GM19438 (cell line): ENCODE measurements at regions not wholly inside any gene's neighbourhood (a gene's known extent, or its start where the extent isn't known, plus 50 kb on each side); places are given as distances from the start of the nearest gene placed in this dataset.
"Not testable (repeated sequence)": the region's sequence is repeated elsewhere in the genome, so short reads cannot be mapped to it uniquely, and the experiment has no call there.

Experiments used
- ATAC-seq: cut with Tn5 transposase; IDR thresholded peaks from one replicate; pipeline ENCODE4 v1.9.1; 2021; ENCODE audit warnings: low read depth; ENCODE audit not compliant: unreplicated experiment

DNA sequence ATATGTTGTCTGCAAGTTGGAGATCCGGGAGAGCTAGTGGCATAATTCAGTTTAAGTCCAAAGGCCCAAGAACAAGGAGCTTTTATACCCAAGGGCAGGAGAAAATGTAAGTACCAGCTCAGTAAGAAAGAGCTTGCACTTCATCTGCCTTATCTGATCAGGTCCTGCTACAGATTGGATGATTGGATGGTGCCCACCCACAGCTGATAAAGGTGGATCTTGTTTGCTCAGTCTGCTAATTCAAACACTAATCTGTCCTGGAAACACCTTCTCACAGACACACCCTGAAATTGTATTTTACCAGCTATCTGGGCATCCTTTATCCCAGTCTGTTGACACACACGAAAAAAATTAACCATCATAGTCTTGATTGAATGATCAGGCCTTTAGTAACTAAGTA lies 230.7 kb upstream of the SLC16A7 start:
- no peak for ATAC-seq

DNA sequence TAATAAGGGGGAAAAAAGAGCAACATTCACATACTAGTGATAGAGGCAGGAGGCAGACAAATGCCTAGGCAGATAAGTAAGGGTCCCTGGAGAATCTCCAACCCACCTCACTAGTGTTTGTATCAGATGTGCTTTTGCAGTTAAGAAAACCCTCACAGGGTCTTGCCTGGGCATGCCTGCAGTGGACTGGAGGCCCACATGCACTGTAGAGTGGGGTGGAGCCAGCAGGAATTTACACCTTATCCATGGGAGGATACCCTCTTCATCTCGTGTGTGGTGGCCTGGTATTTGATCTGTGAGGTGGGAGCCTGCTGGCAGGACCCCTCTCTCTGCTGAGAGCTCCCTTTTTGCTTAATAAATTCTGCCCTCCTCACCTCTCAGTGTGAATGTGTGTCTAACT lies 238.0 kb upstream of the SLC16A7 start:
- no peak for ATAC-seq

DNA sequence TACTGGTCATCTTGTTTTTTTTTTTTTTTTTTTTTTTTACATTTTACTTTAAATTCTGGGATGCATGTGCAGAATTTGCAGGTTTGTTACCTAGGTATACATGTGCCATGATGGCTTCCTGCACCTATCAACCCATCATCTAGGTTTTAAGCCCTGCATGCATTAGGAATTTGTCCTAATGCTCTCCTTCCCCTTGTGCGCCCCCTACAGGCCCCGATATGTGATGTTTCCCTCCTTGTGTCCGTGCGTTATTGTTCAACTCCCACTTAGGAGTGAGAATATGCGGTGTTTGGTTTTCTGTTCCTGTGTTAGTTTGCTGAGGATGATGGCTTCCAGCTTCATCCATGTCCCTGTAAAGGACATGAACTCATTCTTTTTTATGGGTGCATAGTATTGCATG lies 249.6 kb upstream of the SLC16A7 start:
- not testable (repeated sequence) for ATAC-seq

DNA sequence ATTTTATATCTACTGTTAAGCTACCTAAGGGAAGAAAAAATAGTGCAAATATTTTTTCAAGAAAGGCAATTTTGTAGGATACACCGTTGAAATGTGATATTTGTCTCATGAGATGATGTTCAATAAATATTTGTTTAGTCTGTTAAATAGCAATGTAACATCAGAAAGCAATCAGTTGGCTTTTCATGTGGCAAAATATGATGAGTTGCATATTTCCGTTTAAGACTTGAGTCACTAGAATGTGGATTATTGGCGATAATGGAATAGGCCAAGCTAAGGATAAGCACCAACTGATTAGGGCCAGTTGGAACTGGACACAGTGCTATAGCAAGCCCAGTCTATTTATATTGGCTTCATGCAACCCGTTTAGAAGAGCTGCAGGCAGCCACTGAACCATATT lies 250.4 kb upstream of the SLC16A7 start:
- ATAC-seq = no peak

DNA sequence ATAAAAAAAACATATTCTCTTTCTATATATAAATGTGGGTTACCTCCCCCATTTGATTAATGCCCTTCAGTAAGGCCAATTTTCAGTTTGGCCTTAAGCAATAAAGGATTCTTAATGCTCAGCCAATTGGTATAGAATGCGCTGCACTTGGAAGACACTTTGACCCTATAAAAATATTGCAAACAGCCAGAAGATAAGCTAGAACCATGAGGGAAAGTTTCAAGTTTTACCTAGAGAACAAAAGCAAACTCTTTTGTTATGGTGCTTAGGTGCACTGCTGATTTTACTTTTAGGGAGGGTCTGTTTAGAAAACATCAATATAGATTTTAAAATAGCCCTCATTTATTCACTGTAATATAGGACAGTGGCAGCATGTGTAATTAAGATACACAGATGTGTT lies 251.6 kb upstream of the SLC16A7 start:
- no peak for ATAC-seq

DNA sequence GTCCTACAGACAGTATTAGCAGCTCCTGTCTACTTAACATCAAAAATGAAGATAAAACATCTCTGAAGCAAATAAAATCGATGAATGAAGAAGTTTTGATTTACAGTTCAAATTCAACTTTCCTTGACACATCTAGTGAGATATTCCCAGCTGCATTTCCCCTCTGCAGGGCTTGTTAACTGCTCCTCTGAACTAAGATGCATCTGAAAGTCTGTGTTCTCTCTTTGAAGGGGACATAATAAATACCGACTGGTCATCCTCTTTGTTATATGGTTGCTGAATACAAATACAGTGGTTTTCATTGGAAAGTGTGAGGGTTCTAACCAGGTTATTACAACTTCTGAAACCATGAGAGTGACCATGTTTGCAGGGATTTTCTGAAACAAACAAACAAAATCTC lies 266.4 kb upstream of the SLC16A7 start:
- no peak for ATAC-seq

DNA sequence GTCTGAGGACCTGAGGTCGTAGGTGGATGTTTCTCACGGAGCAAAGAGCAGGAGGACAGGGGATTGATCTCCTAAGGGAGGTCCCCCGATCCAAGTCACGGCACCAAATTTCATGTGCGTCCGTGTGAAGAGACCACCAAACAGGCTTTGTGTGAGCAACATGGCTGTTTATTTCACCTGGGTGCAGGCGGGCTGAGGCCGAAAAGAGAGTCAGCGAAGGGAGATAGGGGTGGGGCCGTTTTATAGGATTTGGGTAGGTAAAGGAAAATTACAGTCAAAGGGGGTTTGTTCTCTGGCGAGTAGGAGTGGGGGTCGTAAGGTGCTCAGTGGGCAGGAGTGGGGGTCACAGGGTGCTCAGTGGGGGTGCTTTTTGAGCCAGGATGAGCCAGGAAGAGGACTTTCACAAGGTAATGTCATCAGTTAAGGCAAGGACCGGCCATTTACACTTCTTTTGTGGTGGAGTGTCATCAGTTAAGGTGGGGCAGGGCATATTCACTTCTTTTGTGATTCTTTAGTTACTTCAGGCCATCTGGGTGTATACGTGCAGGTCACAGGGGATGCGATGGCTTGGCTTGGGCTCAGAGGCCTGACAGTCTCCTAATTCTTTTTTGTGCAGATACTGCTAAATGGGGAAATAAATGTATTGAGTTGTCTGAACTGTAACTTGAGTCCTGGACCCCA lies 267.3 kb upstream of the SLC16A7 start:
- not testable (repeated sequence) for ATAC-seq

DNA sequence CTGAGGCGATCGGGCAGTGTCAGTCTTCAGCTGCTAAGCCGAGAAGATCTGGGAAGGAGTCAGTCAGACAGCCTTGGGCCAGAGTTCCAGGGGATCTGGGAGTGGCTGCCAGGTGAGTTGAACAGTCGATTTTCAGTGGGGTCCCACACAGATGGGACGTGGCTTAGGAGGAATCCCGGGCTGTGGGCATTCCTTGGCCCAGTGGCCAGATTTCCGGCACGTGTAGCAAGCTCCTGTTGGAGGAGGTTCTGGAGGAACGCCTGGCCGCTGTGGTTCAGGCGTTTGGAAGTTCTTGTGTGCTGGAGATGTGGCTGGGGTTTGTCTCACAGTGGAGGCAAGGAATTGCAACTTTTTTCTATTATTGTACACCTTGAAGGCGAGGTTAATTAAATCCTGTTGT lies 269.4 kb upstream of the SLC16A7 start:
- not testable (repeated sequence) for ATAC-seq

DNA sequence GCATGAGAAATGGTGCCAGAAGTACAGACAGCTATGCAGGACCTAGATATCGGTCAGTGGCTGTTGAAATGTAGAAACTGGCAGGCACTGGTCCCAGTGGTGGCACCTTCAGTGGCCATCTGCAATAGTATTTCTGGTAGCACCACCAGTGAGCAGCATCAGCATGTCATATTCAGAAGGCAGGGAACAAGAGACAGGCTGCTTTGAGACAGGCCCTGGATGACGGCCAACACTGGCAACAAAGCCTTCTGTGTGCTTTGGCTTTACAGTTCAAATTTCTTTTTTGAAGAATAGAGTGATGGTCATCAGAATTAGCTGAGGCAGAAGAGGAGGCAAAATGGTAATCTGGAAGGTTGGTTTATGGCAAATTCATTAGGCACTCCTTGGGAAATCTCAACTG lies 273.4 kb upstream of the SLC16A7 start:
- no peak for ATAC-seq

DNA sequence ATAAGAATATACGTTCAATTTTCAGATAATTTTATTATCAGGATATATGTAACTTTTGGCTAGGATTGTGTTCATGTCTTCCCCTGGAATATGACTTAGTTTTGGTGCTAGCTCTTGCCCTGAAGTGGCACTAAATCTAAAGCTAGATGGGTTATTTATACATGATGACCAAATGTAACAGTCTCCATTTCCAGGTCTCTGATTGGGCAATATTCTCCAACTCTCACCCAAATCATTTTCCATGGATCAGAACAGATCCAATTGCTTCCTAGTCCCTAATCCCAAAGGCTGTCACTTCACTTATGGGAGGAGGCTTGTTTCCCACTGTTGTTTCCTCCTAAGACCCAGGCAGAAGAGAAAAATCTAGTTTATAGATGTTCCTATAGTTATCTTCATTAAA lies 274.6 kb upstream of the SLC16A7 start:
- ATAC-seq = no peak

DNA sequence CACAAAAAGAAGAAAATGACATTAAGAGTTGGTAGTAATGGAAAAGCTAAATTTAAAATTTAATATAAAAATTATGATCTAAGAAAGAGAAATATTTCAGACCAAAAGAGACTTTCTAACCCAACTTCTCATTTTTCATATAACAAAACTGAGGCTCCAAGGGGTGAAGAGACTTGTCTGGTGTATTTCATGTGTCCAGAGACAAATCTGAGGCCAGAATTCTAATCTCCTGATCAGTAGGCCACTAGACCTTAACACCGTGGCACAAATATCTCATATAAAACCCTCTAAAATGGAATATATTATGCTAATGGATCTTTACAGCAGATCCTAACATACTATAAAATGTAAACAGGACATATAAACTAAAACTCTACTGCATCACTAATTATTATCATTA lies 275.7 kb upstream of the SLC16A7 start:
- no peak for ATAC-seq

DNA sequence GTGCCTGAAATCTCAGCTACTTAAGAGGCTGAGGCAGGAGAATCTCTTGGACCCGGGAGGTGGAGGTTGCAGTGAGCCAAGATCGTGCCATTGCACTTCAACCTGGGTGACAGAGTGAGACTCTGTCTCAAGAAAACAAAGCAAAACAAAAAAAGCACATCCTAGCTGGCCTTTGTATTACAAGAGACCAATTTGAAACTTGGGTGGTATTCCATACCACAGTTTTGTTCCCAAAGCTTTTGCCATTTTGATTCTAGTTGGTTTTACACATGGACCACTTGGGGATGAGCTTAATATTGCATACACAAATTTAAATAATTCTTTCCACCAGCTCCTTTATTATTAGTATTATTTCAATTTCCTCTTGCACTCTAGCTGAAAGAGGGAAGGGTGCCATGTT lies 276.9 kb upstream of the SLC16A7 start:
- no peak for ATAC-seq

DNA sequence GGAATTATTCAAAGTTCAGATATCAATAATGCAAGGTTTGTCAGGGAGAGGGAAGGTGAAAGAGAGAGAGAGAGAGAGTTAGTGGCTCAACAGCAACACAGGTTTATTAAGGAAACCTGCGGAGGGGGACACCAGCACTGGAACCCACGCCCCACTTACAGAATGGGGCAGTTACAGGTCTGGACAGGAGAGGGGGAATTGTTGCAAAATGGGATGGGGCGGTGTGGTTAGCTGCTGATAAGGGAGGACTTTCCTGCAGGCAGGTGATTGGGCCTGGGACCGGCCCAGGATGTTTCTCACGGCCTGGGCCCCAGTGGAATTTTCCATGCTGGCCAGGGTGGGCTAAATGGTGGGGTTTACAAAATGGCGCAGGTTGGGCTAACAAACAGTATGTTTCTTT lies 278.2 kb upstream of the SLC16A7 start:
- no peak for ATAC-seq

DNA sequence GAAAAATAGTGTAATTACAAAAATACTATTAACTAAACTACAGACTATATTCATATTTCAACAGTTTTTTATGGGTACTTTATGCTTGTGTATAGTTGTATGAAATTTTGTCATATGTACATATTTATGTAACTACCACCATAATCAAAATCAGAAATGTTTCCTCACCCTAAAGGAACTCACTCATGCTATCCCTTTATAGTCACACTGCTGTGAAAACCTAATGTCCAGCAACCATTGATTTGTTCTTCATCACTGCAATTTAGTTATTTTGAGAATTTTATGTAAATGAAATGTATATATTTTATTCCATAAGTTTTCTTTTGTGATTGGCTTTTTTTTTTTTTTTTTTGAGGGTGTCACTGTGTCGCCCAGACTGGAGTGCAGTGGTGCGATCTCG lies 278.9 kb upstream of the SLC16A7 start:
- no peak for ATAC-seq

DNA sequence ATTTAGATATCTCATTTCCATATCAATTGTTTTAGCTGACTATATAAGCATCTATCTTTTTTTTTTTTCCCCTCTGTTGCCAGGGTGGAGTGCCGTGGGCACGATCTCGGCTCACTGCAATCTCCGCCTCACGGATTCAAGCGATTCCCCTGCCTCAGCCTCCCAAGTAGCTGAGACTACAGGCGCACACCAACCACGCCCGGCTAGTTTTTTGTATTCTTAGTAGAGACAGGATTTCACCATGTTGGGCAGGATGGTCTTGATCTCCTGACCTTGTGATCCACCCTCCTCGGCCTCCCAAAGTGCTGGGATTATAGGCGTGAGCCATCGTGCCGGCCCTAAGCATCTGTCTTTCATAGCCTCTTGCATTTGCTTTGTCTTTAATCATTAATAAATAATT lies 279.5 kb upstream of the SLC16A7 start:
- ATAC-seq = not testable (repeated sequence)

DNA sequence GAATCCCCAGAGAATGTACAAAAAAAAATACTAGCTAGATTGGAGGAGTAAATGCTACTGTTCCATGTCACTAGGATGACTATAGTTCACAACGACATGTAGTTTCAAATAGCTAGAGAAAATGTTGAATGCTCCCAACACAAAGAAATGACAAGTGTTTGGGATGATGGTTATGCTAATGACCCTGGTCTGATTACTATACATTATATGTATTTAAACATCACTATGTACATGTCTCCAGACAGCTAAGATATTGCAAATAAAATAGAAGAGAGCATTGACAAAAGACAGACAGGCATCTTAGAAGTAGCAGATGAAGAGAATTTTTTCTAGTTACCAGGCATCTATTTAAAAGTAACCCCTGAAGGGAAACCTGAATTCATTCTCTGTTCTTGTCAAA lies 281.6 kb upstream of the SLC16A7 start:
- ATAC-seq = no peak

DNA sequence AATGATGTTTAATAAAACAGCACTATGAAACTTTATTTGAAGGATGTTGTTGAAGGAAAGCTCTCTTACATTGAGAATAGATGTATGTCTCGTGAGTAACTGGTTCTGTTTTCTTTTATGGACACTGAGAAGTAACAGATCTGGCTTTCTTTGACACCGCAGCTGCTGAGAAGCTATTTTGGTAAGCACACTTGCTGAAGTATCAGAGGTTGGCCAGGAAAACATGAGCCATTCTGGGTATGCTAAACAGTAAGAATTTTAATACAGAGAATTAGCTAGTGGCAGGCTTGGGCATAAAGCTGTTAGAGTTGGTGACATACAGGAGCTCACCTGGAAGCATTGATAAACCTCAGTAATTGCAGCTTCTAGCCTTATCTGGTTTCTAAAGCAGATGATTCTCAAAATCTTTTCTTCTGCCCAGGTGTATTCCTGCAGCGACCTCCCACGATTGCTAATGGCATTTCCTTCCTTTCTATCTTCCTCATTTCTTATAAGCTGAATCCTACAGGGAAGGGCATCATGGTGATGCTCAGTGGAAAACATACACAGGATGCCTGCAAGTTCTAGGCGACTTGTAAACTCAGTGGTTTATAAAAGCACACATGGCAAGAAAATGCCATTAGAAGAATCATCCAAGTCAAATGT lies 291.6 kb upstream of the SLC16A7 start:
- no peak for ATAC-seq

DNA sequence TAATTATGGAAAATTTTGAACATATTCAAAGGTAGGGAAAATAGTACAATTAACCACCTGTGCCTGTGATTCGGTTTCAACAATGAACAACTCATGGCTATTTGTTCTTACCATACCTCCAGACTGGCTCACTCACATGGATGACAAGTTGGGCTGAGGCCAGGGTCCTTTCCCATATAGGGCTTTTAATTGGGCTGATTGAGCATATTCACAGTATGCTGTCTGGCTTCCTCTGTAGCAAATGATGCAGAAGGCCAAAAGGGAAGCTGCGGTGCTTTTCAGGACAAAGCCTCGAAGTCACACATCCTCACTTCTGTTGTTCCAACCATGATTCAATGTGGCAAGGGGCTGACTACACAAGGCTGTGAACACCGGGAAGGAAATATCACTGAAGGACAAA lies 297.5 kb upstream of the SLC16A7 start:
- ATAC-seq = no peak

DNA sequence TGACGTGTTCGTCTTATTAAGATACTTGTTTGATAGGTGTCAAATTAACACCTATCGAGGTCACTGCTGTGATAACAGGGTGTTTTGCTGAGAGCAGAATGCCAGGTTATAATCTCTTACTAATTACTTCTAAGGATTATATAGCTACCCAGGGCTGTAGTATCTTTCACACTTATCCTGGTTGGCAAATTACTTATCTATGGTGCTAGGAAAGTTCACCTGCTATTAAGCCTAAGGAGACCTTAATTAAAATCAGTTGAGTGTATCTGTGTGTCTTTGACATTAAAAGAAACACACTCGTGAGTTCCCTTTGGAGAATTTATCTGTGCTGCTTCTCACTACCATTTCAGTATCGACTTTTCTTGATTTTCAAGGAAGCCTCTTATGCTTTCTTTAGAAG lies 301.6 kb upstream of the SLC16A7 start:
- no peak for ATAC-seq

DNA sequence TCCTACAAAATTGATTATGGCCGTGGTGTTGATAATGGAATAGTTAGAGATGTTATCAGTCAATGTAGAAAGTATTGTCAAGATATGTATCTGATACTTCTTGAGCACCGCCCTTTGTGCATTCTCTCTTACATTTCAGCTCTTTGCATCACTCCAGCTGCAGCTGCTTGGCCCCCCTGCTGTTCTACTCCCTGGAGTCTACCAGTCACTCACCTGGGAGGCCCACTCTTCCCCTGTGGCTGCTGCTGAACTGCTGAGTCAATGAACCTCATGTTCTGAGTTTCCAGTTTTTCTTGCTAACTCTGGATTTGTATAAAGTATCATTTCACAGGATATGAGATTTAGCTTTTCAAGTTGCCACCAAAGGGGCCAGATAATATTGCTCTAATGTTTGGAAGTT lies 312.8 kb upstream of the SLC16A7 start:
- ATAC-seq = no peak

DNA sequence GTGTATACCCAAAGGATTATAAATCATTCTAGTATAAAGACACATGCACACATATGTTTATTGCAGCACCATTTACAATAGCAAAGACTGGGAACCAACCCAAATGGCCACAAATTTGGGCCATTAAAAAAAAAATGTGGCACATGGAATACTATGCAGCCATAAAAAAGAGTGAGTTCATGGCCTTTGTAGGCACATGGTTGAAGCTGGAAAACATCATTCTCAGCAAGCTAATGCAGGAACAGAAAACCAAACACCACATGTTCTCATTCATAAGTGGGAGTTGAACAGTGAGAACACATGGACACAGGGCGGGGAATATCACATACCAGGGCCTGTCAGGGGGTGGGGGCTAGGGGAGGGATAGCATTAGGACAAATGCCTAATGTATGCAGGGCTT lies 322.3 kb upstream of the SLC16A7 start:
- ATAC-seq = not testable (repeated sequence)

DNA sequence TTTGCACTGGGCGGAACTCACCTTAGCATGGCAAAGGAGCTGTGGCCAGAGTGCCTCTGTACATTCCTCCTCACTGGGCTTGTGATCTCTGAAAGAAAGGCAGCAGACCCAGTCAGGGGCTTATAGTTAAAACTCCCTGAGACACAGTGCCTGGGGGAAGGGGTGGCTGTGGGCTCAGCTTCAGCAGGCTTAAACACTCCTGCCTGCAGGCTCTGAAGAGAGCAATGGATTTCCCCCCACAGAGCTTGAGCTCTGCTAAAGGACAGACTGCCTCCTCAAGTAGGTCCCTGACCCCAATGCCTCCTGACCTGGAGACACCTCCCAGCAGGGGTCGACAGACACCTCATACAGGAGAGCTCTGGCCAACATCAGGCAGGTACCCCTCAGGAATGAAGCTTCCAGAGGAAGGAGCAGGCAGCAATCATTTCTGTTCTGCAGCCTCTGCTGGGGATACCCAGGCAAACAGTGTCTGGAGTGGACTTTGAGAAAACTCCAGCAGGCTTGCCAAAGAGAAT lies 327.5 kb upstream of the SLC16A7 start:
- ATAC-seq = no peak
